ENCODE measurements at regions not wholly inside any gene's neighbourhood (a gene's known extent, or its start where the extent isn't known, plus 50 kb on each side); places are given as distances from the start of the nearest gene placed in this dataset.

GRCh38 chr14:80383223-80383622, 171.9 kb upstream of the DIO2 start:
- Histone ChIP-seq H3K27ac (ENCODE audit: low read length) (no peak overlapping the region), H3K9ac (ENCODE audit: low read length) (no peak overlapping the region), H3K4me1 (ENCODE audit: insufficient read depth, low read length) (peaks cover 12% of the 10 kb centered on the region), H3K4me3 (ENCODE audit: low read length) (no peak overlapping the region), H3K36me3 (ENCODE audit: low read depth, low read length) (no peaks in the 10 kb centered on the region), H2AFZ (ENCODE audit: low read length) (no peak overlapping the region), H3K9me2 (replicated peaks; ENCODE audit: low read length) (no peaks in the 10 kb centered on the region), H3K4me2 (ENCODE audit: low read length) (no peak overlapping the region), H4K20me1 (ENCODE audit: low read length) (no peaks in the 10 kb centered on the region), H3K27me3 (ENCODE audit: low read length) (no peaks in the 10 kb centered on the region), H3F3A (ENCODE audit: low read length, unreplicated experiment) (no peaks in the 10 kb centered on the region), H3K79me2 (ENCODE audit: low read length) (no peaks in the 10 kb centered on the region), H3K9me3 (ENCODE audit: low read length) (no peaks in the 10 kb centered on the region)
- no peak for TF ChIP-seq EZH2 (IDR thresholded peaks at IDR 0.05; ENCODE audit: low read length, unreplicated experiment)
- no peak for TF ChIP-seq EZH2phosphoT487 (IDR thresholded peaks at IDR 0.05; ENCODE audit: borderline replicate concordance, low read length)
- TF ChIP-seq CTCF (conservative IDR thresholded peaks at IDR 0.05; ENCODE audit: low read depth, low read length): no peak
- DNase-seq: no peak
- no peak for ATAC-seq
- POLR2A ChIA-PET (ENCODE audit: unreplicated experiment): no interaction called here
- intact Hi-C loops (cut with micrococcal nuclease): no loop called here
- CTCF ChIA-PET: interaction anchor here (0.6 kb wide), 1 partner anchor 444 kb away, joined by 7 read pairs; no protein-coding TSS in a partner anchor
- BruUV-seq (replicated peaks): no TSS peak

GRCh38 chr14:80381807-80382363, 170.6 kb upstream of the DIO2 start:
- intact Hi-C loops (cut with micrococcal nuclease): no loop called here
- H3K4me2 ChIP-seq (ENCODE audit: low read length): no peak overlapping the region
- no peak overlapping the region for H3K4me3 ChIP-seq (ENCODE audit: low read length)
- H4K20me1 ChIP-seq (ENCODE audit: low read length): no peaks in the 10 kb centered on the region
- DNase-seq (no peak), ATAC-seq (no peak)
- H3K36me3 ChIP-seq (ENCODE audit: low read depth, low read length): no peaks in the 10 kb centered on the region
- H3F3A ChIP-seq (ENCODE audit: low read length, unreplicated experiment): no peaks in the 10 kb centered on the region
- H3K4me1 ChIP-seq (ENCODE audit: insufficient read depth, low read length): no peaks in the 10 kb centered on the region
- no peak overlapping the region for H3K27ac ChIP-seq (ENCODE audit: low read length)
- H2AFZ ChIP-seq (ENCODE audit: low read length): no peak overlapping the region
- no peaks in the 10 kb centered on the region for H3K9me2 ChIP-seq (replicated peaks; ENCODE audit: low read length)
- POLR2A ChIA-PET (ENCODE audit: unreplicated experiment): no interaction called here
- no peaks in the 10 kb centered on the region for H3K9me3 ChIP-seq (ENCODE audit: low read length)
- TF ChIP-seq EZH2phosphoT487 (IDR thresholded peaks at IDR 0.05; ENCODE audit: borderline replicate concordance, low read length) (no peak), EZH2 (IDR thresholded peaks at IDR 0.05; ENCODE audit: low read length, unreplicated experiment) (no peak), CTCF (conservative IDR thresholded peaks at IDR 0.05; ENCODE audit: low read depth, low read length) (no peak)
- H3K9ac ChIP-seq (ENCODE audit: low read length): no peak overlapping the region
- CTCF ChIA-PET: interaction anchor here (0.6 kb wide), 1 partner anchor 22 kb away, joined by 6 read pairs; no protein-coding TSS in a partner anchor
- no TSS peak for BruUV-seq (replicated peaks)
- no peaks in the 10 kb centered on the region for H3K27me3 ChIP-seq (ENCODE audit: low read length)
- no peaks in the 10 kb centered on the region for H3K79me2 ChIP-seq (ENCODE audit: low read length)

- Histone ChIP-seq H3K4me1 (ENCODE audit: insufficient read depth, low read length) (no peaks in the 10 kb centered on the region), H4K20me1 (ENCODE audit: low read length) (no peaks in the 10 kb centered on the region), H3K9ac (ENCODE audit: low read length) (no peak overlapping the region), H3K79me2 (ENCODE audit: low read length) (no peaks in the 10 kb centered on the region), H3K4me2 (ENCODE audit: low read length) (no peak overlapping the region), H3K9me3 (ENCODE audit: low read length) (no peaks in the 10 kb centered on the region), H3K4me3 (ENCODE audit: low read length) (no peak overlapping the region), H3K9me2 (replicated peaks; ENCODE audit: low read length) (no peaks in the 10 kb centered on the region), H3K27me3 (ENCODE audit: low read length) (no peaks in the 10 kb centered on the region), H3K36me3 (ENCODE audit: low read depth, low read length) (no peaks in the 10 kb centered on the region), H3F3A (ENCODE audit: low read length, unreplicated experiment) (no peaks in the 10 kb centered on the region), H3K27ac (ENCODE audit: low read length) (no peak overlapping the region), H2AFZ (ENCODE audit: low read length) (no peak overlapping the region)
- CTCF ChIA-PET: no interaction called here
- BruUV-seq (replicated peaks): no TSS peak
- ATAC-seq (no peak), DNase-seq (no peak)
- TF ChIP-seq EZH2 (IDR thresholded peaks at IDR 0.05; ENCODE audit: low read length, unreplicated experiment) (no peak), CTCF (conservative IDR thresholded peaks at IDR 0.05; ENCODE audit: low read depth, low read length) (no peak)
- POLR2A ChIA-PET (ENCODE audit: unreplicated experiment): interaction anchor here (0.6 kb wide), 1 partner anchor 494 kb away, joined by 3 read pairs; no protein-coding TSS in a partner anchor
- intact Hi-C loops (cut with micrococcal nuclease): no loop called here
These were observed 167.7 kb upstream of the DIO2 start for GRCh38 chr14:80379035-80379434.
